ENCODE measurements at regions not wholly inside any gene's neighbourhood (a gene's known extent, or its start where the extent isn't known, plus 50 kb on each side); places are given as distances from the start of the nearest gene placed in this dataset.

GRCh38 chr21:43283136-43283924, 114.5 kb downstream of the CRYAA start:
- DNase-seq = no peak

DNA sequence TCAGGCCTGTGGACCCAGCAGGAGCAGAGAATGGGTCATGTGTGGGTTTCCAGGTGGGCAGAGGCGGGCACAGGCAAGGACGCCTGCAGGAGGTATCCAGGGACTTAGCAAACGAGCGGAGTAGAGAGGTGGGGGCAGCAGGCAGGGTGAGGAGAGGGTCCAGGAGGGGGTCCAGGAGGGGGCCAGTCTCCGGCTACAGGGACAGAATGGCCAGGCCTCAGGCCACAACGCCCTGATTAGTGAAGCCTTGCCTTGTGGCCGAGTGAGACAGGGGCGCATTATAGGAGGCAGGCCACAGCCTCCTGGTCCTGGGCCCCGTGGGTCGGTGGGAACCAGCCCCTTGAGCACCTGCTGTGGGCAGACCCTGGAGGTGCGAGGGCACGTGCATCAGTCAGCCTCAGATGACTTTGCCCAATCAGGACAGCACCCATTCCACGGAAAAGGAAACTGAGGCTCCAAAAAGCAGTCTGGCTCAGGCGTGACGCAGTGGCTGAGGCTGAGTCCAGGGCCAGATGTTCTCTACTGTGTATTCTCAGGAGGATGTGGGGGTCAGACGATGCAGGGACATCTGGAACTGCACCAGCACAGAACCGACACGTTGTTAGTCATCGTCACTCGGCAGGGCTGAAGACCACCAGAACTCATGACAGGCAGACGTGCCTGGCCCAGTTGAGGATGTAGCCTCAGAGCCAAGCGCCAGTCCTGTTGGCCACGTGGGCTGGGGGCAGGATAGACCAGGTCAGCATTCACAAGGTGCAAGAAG, 113.7 kb downstream of the CRYAA start:
- intact Hi-C loops (cut with DNase I) = no loop called here
- no peak for DNase-seq

More at GRCh38 chr21:43283136-43283924, 114.5 kb downstream of the CRYAA start:
- intact Hi-C loops (cut with DNase I) = no loop called here

- no peak for DNase-seq
- intact Hi-C loops (cut with DNase I) = no loop called here
Observed at GRCh38 chr21:43281661-43282357, 113.0 kb downstream of the CRYAA start.

GRCh38 chr21:43280949-43281633, 112.3 kb downstream of the CRYAA start:
- no peak for DNase-seq
- intact Hi-C loops (cut with DNase I) = no loop called here

GRCh38 chr21:43279578-43279894, 110.7 kb downstream of the CRYAA start:
- intact Hi-C loops (cut with DNase I) = no loop called here
- DNase-seq = no peak

DNA sequence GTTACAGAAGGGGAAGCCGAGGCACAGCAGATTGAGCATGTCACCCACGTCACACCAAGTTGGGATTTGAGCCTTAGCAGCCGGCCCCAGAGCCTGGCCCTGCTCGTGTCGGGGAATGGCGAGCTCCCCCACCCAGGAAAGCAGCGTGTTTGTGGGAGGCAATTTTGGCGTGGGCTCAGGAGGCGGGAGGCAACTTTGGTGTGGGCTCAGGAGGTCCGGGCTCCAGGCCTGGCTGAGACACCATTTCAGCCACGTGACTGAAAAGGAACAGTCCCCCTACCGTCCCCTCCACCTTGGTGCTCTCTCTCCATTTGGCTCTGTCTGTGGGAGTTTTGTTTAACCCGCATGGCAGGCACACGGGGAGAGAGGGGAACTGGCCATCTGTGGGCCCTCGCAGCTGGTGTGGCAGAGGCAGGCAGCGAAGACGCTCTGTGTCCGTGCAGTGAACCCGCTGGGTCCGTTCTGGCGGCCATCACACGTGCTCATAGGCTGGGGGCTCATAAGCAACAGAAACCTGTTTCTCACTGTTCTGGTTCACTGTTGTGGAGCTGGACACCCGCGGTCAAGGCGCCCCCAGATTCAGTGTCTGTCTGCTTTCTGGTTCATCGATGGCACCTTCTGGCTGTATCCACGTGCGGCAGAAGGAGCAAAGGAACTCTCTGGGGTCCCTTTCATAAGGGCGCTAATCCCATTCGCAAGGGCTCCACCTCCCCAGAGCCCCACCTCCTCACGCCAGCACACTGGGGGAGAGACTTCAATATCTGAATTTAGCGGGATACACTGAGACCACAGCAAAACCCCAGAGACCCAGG, 110.2 kb downstream of the CRYAA start:
- intact Hi-C loops (cut with DNase I) = no loop called here
- peak in 1 of 42 donors; percentile 50 for DNase-seq

DNA sequence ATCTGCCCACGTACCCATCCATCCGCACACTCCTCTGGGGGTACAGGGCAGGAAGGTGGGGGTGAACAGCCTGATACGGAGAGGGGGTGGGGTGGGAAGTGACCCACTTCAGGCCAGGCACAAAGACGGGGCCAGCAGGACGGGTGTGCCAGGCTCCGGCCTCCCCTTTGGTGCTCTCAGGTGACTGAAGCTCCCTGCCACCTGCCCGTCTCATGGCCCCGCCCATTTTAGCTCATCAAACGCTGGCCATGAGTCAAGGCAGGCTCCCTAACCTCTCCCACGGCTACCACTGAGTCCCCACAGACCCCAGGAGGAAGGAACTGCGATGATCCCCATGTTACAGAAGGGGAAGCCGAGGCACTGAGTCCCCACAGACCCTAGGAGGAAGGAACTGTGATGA, 109.6 kb downstream of the CRYAA start:
- intact Hi-C loops (cut with DNase I) = no loop called here
- DNase-seq = no peak

DNA sequence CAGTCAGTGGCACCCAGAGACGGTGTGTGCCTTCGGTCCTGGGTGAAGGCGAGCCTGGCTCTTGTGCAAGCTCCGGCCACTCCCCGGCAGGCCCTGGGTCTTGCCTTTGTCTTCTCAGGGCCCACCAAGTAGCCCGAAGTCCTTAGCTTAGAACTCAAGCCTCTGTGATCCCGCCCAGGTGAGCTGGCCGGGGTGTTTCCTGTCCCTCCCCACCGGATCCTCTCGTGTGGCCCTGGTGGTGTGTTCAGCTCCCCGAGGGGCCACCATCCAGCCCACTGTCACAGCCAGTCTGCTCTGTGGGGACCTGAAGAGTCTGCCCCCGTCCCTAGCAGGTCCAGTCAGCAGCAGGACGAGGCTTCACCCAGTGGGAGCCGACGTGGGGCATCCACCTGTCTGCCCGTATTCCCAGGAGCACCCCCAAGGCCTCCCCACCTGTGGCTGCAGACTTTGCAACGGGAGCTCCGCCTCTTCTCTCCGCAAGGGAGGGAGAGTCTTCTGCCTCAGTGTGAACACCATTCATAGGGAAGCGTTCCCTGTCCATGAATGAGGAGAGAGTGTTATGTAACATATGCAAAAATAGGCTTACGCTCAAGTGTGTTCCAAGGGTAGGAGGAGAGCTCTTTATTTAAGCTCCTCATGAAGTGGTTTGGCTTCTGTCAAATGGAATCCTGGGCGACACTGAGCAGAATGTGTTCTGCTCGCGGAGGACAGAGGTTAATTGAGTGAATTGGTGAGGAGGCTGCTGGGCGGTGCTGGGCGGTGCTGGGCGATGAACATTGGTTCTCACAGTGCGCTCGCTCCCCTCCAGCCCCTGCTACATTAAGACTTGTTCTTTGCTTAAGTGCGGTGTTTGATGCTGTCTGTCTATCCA, 108.9 kb downstream of the CRYAA start:
- DNase-seq = peak in 36 of 42 donors; percentile 34 to 83 (median 62)

GRCh38 chr21:43276811-43277210, 108.0 kb downstream of the CRYAA start:
- no peak for DNase-seq
- intact Hi-C loops (cut with DNase I) = no loop called here

More for the DNA sequence above, 108.9 kb downstream of the CRYAA start:
- intact Hi-C loops (cut with DNase I) = no loop called here

DNA sequence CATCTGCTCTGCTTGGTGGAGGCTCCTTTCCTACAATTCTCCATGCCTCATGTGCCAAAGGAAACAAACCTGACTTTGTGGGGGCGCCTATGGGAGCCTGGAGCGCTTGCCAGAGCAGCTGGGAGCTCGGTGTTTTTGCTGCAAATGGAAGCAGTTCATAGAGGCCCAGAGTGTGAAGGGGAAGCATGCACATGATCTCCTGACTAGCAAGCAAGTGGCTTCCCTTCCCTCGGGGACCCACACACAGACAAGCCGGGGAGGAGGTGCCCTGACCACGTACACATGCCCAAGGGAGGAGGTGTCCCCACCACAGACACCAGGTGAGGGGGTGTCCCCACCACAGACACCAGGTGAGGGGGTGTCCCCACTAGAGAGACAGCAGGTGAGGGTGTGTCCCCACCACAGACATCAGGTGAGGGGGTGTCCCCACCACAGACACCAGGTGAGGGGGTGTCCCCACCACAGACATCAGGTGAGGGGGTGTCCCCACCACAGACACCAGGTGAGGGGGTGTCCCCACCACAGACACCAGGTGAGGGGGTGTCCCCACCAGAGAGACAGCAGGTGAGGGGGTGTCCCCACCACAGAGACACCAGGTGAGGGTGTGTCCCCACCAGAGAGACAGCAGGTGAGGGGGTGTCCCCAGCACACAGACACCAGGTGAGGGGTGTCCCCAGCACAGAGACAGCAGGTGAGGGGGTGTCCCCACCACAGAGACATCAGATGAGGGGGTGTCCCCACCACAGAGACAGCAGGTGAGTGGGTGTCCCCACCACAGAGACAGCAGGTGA, 106.8 kb downstream of the CRYAA start:
- intact Hi-C loops (cut with DNase I) = no loop called here
- DNase-seq = peak in 22 of 42 donors; percentile 21 to 71 (median 38)

GRCh38 chr21:43274946-43275310, 106.1 kb downstream of the CRYAA start:
- DNase-seq = no peak
- intact Hi-C loops (cut with DNase I) = no loop called here

- DNase-seq = no peak
Observed at GRCh38 chr21:43274022-43274945, 105.5 kb downstream of the CRYAA start.

DNA sequence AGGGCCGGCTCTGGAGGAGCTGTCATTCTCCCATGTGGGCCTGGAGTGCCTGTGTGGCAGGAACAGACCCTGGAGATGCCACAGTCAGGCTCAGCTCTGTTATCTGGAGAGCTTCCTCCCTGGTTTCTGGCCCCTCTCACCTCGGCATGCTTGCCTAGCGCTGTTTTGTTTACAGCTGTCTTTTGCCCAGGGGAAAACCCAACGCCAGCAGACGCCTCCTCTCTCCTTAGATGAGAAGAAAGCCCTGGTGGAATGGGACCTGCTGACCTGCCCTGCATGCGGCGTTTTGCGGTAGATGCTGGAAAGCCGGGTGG, 104.9 kb downstream of the CRYAA start:
- intact Hi-C loops (cut with DNase I) = no loop called here
- no peak for DNase-seq

More at GRCh38 chr21:43274022-43274945, 105.5 kb downstream of the CRYAA start:
- intact Hi-C loops (cut with DNase I) = no loop called here

- intact Hi-C loops (cut with DNase I) = no loop called here
- no peak for DNase-seq
Observed at GRCh38 chr21:43273016-43273707, 104.4 kb downstream of the CRYAA start.

DNA sequence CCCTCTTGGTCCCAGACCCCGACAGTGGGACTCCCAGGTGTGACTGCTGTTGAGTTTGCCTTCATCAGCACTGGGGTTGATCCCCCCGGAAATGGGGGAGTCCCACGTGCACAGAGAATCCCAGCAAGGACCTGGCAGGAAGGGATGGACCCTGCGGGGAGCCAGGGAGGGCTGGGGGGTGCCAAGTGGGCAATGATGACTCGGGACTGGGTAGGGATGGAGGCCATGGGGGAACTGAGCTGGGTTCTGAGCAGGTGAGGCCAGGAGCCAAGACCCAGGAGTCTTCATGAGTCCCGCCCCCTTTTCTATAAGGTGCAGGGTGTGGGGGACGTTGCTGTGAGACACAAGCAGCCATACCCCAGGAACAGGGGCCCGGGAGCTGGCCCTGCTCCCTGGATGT, 103.8 kb downstream of the CRYAA start:
- DNase-seq = no peak
- intact Hi-C loops (cut with DNase I) = no loop called here

All from head of caudate nucleus (tissue), 42 donors.